Activated T-helper 17 cell treated with anti-CD3 and anti-CD28 coated beads, Interleukin-2, amount 50 U/mL, for 72 hours (primary cell): ENCODE measurements at regions not wholly inside any gene's neighbourhood (a gene's known extent, or its start where the extent isn't known, plus 50 kb on each side); places are given as distances from the start of the nearest gene placed in this dataset.
"Not testable (repeated sequence)": the region's sequence is repeated elsewhere in the genome, so short reads cannot be mapped to it uniquely, and the experiment has no call there.

Experiments used
- ATAC-seq: fragments of 150-1000 bp; cut with Tn5 transposase; replicated peaks from 2 replicates; pipeline ENCODE4 v1.10.0; 2021; ENCODE audit warnings: mild to moderate bottlenecking, moderate library complexity
- H3K27ac Mint-ChIP-seq: one replicate; pipeline ENCODE4 v1.8.0; 2022; ENCODE audit warnings: mixed read lengths
- H3K27me3 Mint-ChIP-seq: one replicate; pipeline ENCODE4 v1.8.0; 2022; ENCODE audit warnings: mixed read lengths
- H3K36me3 Mint-ChIP-seq: one replicate; pipeline ENCODE4 v1.8.0; 2022; ENCODE audit warnings: low read depth, mild to moderate bottlenecking, mixed read lengths
- H3K4me1 Mint-ChIP-seq: one replicate; pipeline ENCODE4 v1.8.0; 2022; ENCODE audit warnings: mixed read lengths
- H3K4me3 Mint-ChIP-seq: one replicate; pipeline ENCODE4 v1.8.0; 2022; ENCODE audit warnings: mild to moderate bottlenecking, mixed read lengths
- H3K9me3 Mint-ChIP-seq: one replicate; pipeline ENCODE4 v1.8.0; 2022; ENCODE audit warnings: mixed read lengths

DNA sequence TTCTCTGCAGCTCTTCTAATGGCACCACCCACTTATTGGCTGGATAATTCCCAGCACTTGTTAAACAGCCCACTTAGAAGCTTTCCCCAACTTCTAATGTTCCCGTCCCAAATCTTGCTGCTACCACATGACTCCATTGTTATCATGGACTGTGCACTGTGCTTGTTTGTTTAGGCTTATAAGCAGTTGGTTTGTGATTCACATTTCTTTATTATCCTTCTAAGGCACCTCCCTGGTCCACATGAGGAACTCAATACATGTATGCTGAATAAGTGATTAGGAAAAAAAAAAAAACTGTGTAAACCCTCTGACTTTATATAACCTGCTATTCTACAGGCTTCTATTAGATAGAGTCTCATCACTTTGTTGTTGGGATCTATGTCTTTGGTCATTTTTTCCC lies 311.7 kb upstream of the CHRNA7 start:
- H3K27ac Mint-ChIP-seq, H3K4me1 Mint-ChIP-seq, ATAC-seq, H3K9me3 Mint-ChIP-seq, H3K27me3 Mint-ChIP-seq, H3K36me3 Mint-ChIP-seq, H3K4me3 Mint-ChIP-seq: not testable (repeated sequence)

- not testable (repeated sequence) for H3K36me3 Mint-ChIP-seq, H3K27me3 Mint-ChIP-seq, ATAC-seq, H3K9me3 Mint-ChIP-seq, H3K4me3 Mint-ChIP-seq, H3K4me1 Mint-ChIP-seq, H3K27ac Mint-ChIP-seq
Measured at GRCh38 chr15:31719396-31720022, 310.8 kb upstream of the CHRNA7 start.

- peaks cover 20% of the 10 kb centered on the region for H3K27me3 Mint-ChIP-seq
- H3K4me1 Mint-ChIP-seq, H3K36me3 Mint-ChIP-seq, H3K4me3 Mint-ChIP-seq, H3K9me3 Mint-ChIP-seq, ATAC-seq, H3K27ac Mint-ChIP-seq: not testable (repeated sequence)
Measured at GRCh38 chr15:31723019-31723418, 307.3 kb upstream of the CHRNA7 start.

DNA sequence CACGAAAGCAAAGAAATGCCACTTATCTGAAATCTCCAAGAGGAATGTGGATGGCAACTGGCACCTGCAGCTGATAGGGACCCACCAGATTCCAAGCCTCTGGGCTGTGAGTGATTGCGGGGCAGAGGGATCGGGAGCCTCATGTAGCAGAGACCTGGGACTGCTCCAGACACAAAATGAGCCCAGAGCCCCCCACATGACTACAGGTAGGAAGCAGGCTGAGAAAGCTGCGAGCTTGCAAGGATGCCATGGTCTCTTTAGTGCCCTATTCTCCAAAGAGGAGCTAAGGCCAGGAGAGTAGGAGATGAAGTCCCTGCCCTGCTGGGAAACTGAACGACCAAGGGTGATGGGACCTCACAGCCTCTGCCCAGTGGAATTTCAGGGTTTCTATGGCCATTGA lies 305.4 kb upstream of the CHRNA7 start:
- not testable (repeated sequence) for H3K4me1 Mint-ChIP-seq, H3K27ac Mint-ChIP-seq, H3K4me3 Mint-ChIP-seq, H3K36me3 Mint-ChIP-seq, H3K9me3 Mint-ChIP-seq, ATAC-seq
- peaks cover 31% of the 10 kb centered on the region for H3K27me3 Mint-ChIP-seq

GRCh38 chr15:31725619-31726018 lies 304.7 kb upstream of the CHRNA7 start:
- not testable (repeated sequence) for ATAC-seq, H3K36me3 Mint-ChIP-seq, H3K4me1 Mint-ChIP-seq, H3K4me3 Mint-ChIP-seq, H3K9me3 Mint-ChIP-seq, H3K27ac Mint-ChIP-seq
- H3K27me3 Mint-ChIP-seq, result peaks cover 37% of the 10 kb centered on the region

GRCh38 chr15:31727612-31728011 lies 302.7 kb upstream of the CHRNA7 start:
- Mint-ChIP-seq H3K27me3 (peaks cover 46% of the 10 kb centered on the region), H3K9me3 (peaks cover 4% of the 10 kb centered on the region), H3K27ac (no peak overlapping the region), H3K36me3 (no peaks in the 10 kb centered on the region), H3K4me3 (no peak overlapping the region), H3K4me1 (no peaks in the 10 kb centered on the region)
- ATAC-seq, result no peak

DNA sequence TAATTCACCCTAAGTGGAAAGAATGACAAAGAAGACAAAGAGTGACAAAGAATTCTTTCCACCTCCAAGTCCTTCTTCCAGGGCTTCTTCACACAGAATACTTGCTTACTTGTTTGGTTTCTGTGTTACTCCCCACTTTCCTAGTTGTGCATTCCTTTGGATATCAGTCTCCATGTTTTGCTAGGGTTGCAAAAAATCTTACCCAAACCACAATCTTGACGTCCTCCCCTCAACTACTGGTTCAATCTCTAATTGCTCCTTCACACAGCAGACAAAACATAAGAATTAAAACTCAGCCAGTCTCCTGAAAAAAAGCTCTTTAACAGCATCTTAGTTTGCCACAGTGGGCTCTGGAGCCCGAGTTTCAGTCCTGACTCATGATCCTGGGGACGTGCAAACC lies 297.6 kb upstream of the CHRNA7 start:
- ATAC-seq, result no peak
- peaks cover 51% of the 10 kb centered on the region for H3K27me3 Mint-ChIP-seq
- H3K36me3 Mint-ChIP-seq, result no peaks in the 10 kb centered on the region
- H3K9me3 Mint-ChIP-seq, result peaks cover 10% of the 10 kb centered on the region
- H3K27ac Mint-ChIP-seq, result no peak overlapping the region
- no peaks in the 10 kb centered on the region for H3K4me1 Mint-ChIP-seq
- H3K4me3 Mint-ChIP-seq, result no peak overlapping the region

- H3K36me3 Mint-ChIP-seq, result no peaks in the 10 kb centered on the region
- H3K4me1 Mint-ChIP-seq, result no peaks in the 10 kb centered on the region
- peaks cover 10% of the 10 kb centered on the region for H3K9me3 Mint-ChIP-seq
- no peak overlapping the region for H3K4me3 Mint-ChIP-seq
- H3K27ac Mint-ChIP-seq, result no peak overlapping the region
- peaks cover 50% of the 10 kb centered on the region for H3K27me3 Mint-ChIP-seq
- ATAC-seq, result no peak
Measured at GRCh38 chr15:31733424-31733823, 296.9 kb upstream of the CHRNA7 start.

DNA sequence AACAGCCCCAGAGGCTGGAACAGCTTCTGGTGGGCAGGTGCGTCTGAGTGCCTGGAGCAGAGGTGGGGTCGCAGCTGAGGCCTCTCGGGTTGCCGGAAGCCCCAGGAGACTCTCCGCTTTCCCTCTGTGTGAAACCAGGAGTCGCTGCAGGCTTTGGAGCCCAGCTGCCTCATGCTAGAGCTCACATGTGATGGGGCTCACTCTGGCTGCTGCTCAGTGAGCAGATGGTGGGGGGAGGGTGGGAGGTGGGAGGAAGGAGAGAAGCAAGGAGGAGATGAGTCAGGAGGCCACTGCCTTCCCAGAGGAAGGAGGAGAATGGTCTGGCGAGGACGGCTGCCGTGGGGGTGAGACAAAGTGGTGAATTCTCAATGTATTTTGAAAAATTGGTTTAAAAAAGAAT lies 290.1 kb upstream of the CHRNA7 start:
- Mint-ChIP-seq H3K4me3 (no peak overlapping the region), H3K27ac (no peak overlapping the region), H3K36me3 (no peaks in the 10 kb centered on the region), H3K9me3 (peaks cover 14% of the 10 kb centered on the region), H3K27me3 (peaks cover 16% of the 10 kb centered on the region), H3K4me1 (no peaks in the 10 kb centered on the region)
- ATAC-seq, result no peak

DNA sequence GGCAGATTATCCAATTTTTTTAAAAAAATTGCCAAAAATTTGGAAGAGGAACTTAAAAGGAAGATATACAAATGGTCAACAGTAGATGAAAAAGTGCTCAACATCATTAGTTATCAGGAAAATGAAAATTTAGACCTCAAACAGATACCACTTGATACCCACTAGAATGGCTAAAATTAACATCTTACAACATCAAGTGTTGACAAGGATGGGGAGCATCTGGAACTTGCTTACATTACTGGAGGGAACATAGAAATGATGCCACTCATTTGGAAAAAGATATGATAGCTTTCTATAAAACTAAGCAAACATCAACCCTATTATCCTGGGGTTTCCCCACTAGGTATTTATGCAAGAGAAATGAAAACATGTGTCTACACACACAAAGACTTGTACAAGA lies 284.5 kb upstream of the CHRNA7 start:
- peaks cover 14% of the 10 kb centered on the region for H3K9me3 Mint-ChIP-seq
- no peak for ATAC-seq
- H3K4me3 Mint-ChIP-seq, result no peak overlapping the region
- no peak overlapping the region for H3K27ac Mint-ChIP-seq
- H3K4me1 Mint-ChIP-seq, result no peaks in the 10 kb centered on the region
- H3K27me3 Mint-ChIP-seq, result peaks cover 9% of the 10 kb centered on the region
- no peaks in the 10 kb centered on the region for H3K36me3 Mint-ChIP-seq

GRCh38 chr15:31752065-31752762 lies 278.1 kb upstream of the CHRNA7 start:
- H3K4me1 Mint-ChIP-seq, result no peaks in the 10 kb centered on the region
- no peaks in the 10 kb centered on the region for H3K36me3 Mint-ChIP-seq
- H3K4me3 Mint-ChIP-seq, result no peak overlapping the region
- H3K27me3 Mint-ChIP-seq, result peaks cover 13% of the 10 kb centered on the region
- ATAC-seq, result no peak
- H3K9me3 Mint-ChIP-seq, result no peaks in the 10 kb centered on the region
- no peak overlapping the region for H3K27ac Mint-ChIP-seq

- Mint-ChIP-seq H3K36me3 (no peaks in the 10 kb centered on the region), H3K4me1 (no peaks in the 10 kb centered on the region), H3K9me3 (no peaks in the 10 kb centered on the region), H3K4me3 (no peak overlapping the region), H3K27ac (no peak overlapping the region), H3K27me3 (peaks cover 8% of the 10 kb centered on the region)
- no peak for ATAC-seq
Measured at GRCh38 chr15:31752905-31753304, 277.4 kb upstream of the CHRNA7 start.

- ATAC-seq, result no peak
Measured at GRCh38 chr15:31758126-31758525, 272.2 kb upstream of the CHRNA7 start.

DNA sequence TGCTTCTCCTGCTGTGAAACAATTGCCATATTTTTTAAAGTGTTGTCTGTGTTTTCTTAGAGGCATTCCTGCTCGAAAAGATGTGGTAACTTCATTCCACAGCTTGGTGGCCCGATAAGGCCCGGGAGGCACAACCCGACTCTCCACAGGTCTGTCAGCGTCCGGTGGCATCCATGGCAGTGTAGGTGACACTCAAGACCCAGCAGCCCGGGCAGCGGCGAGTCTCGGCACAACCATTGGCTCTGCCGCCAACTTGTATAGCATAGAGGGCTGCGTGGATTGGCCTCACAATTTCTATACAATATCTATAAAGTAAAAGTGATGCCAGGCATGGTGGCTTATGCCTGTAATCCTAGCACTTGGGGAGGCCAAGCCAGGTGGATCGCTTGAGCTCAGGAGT lies 262.3 kb upstream of the CHRNA7 start:
- no peak for ATAC-seq
- peaks cover 16% of the 10 kb centered on the region for H3K27me3 Mint-ChIP-seq
- H3K36me3 Mint-ChIP-seq, result no peaks in the 10 kb centered on the region
- H3K4me1 Mint-ChIP-seq, result no peaks in the 10 kb centered on the region
- H3K27ac Mint-ChIP-seq, result no peak overlapping the region
- no peak overlapping the region for H3K4me3 Mint-ChIP-seq
- H3K9me3 Mint-ChIP-seq, result no peaks in the 10 kb centered on the region

More at GRCh38 chr15:31758126-31758525, 272.2 kb upstream of the CHRNA7 start:
- H3K4me3 Mint-ChIP-seq, result no peak overlapping the region
- no peaks in the 10 kb centered on the region for H3K9me3 Mint-ChIP-seq
- no peaks in the 10 kb centered on the region for H3K4me1 Mint-ChIP-seq
- H3K27ac Mint-ChIP-seq, result no peak overlapping the region
- H3K27me3 Mint-ChIP-seq, result peaks cover 22% of the 10 kb centered on the region
- no peaks in the 10 kb centered on the region for H3K36me3 Mint-ChIP-seq

GRCh38 chr15:31774045-31774444 lies 256.3 kb upstream of the CHRNA7 start:
- Mint-ChIP-seq H3K27me3 (peaks cover 20% of the 10 kb centered on the region), H3K27ac (no peak overlapping the region), H3K4me3 (no peak overlapping the region), H3K9me3 (no peaks in the 10 kb centered on the region), H3K36me3 (no peaks in the 10 kb centered on the region), H3K4me1 (no peaks in the 10 kb centered on the region)
- no peak for ATAC-seq
